Thyroid gland (tissue), 4 donors: ENCODE measurements at regions not wholly inside any gene's neighbourhood (a gene's known extent, or its start where the extent isn't known, plus 50 kb on each side); places are given as distances from the start of the nearest gene placed in this dataset.

Experiments used
- POLR2A ChIP-seq, 2 donors: fragments of 450-650 bp; IDR thresholded peaks; one replicate each; pipeline ENCODE4 v1.6.1; 2017; ENCODE audit warnings: antibody characterized with exemption in 2 of 2, mild to moderate bottlenecking in 2 of 2, moderate library complexity in 1 of 2
- TF ChIP-seq, protein P1 (sequence below), 6 experiments: fragments of 200-600 bp in 3 of 6; fragments of 450-650 bp in 3 of 6; sonication (generic) in 3 of 6; IDR thresholded peaks; one replicate each; pipeline ENCODE4 v1.5.1; 2016 to 2019; ENCODE audit warnings: antibody characterized with exemption in 6 of 6, mild to moderate bottlenecking in 2 of 6, inconsistent platforms in 1 of 6, moderate library complexity in 1 of 6

DNA sequence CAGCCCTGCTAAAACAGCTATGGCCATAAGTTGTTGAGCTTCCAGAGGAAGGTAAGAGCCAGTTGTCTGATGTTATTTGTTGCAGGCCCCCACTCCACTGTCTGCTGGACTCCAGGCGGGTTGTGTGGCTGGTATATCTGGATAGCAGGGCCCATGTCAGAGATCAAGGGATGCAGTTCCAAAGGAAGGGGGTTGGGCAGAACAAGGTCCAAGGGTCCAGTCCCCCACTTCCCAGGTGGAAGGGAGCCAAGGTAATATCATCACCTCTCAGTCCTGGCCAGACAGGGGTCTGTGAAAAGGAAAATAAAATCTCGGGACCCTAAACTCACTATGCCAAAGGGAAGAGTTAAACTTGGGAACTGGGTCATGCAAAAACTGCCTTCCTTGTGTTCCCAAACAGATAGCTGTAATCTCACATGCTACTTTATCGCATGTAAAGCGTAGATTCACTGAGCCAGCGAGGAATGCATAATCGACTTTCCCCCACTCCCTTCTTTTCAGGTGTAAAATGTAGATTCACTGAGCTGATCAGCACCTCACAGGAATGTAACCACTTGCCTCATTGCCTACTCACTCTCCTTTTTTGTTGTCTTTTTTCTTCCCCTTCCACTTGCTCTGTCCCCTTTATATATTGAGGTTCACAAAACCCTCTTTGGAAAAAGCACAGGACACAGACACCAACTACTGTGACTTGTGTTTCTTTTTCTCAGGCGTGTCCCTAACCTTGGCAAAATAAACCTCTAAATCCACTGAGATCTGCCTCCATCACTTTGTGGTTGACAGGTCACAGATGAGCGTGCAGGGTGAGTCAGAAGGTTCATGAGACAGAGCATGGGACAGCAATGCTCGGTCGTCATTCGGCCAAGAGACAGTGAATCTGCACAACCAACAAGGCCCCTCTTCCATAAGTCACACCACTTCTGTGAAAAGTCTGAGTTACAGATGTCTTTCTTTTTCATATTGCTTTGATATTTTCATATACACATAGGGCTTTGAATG is 255.3 kb upstream of the SIX2 start:
- TF ChIP-seq, protein P1, sequence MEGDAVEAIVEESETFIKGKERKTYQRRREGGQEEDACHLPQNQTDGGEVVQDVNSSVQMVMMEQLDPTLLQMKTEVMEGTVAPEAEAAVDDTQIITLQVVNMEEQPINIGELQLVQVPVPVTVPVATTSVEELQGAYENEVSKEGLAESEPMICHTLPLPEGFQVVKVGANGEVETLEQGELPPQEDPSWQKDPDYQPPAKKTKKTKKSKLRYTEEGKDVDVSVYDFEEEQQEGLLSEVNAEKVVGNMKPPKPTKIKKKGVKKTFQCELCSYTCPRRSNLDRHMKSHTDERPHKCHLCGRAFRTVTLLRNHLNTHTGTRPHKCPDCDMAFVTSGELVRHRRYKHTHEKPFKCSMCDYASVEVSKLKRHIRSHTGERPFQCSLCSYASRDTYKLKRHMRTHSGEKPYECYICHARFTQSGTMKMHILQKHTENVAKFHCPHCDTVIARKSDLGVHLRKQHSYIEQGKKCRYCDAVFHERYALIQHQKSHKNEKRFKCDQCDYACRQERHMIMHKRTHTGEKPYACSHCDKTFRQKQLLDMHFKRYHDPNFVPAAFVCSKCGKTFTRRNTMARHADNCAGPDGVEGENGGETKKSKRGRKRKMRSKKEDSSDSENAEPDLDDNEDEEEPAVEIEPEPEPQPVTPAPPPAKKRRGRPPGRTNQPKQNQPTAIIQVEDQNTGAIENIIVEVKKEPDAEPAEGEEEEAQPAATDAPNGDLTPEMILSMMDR (IDR thresholded peaks at IDR 0.05): no peak
- TF ChIP-seq POLR2A (IDR thresholded peaks at IDR 0.05): no peak
